GM18868 (cell line): ENCODE measurements at regions not wholly inside any gene's neighbourhood (a gene's known extent, or its start where the extent isn't known, plus 50 kb on each side); places are given as distances from the start of the nearest gene placed in this dataset.

Experiments
- ATAC-seq: cut with Tn5 transposase; IDR thresholded peaks from one replicate; pipeline ENCODE4 v1.9.1; 2021; ENCODE audit warnings: mild to moderate bottlenecking, moderate library complexity; ENCODE audit not compliant: unreplicated experiment

- ATAC-seq = no peak
Observed at GRCh38 chr4:137209240-137209639, 323.1 kb downstream of the PCDH18 start.

GRCh38 chr4:137206781-137207180, 325.5 kb downstream of the PCDH18 start:
- ATAC-seq = no peak

GRCh38 chr4:137203601-137204000, 328.7 kb downstream of the PCDH18 start:
- ATAC-seq = no peak

- ATAC-seq = no peak
Observed at GRCh38 chr4:137200322-137200721, 332.0 kb downstream of the PCDH18 start.

- no peak for ATAC-seq
Observed at GRCh38 chr4:137198791-137199190, 333.5 kb downstream of the PCDH18 start.

- no peak for ATAC-seq
Observed at GRCh38 chr4:137194670-137195069, 337.6 kb downstream of the PCDH18 start.

- no peak for ATAC-seq
Observed at GRCh38 chr4:137193564-137193963, 338.7 kb downstream of the PCDH18 start.

- ATAC-seq = no peak
Observed at GRCh38 chr4:137181293-137181899, 350.9 kb downstream of the PCDH18 start.

- no peak for ATAC-seq
Observed at GRCh38 chr4:137180349-137180748, 351.9 kb downstream of the PCDH18 start.

- no peak for ATAC-seq
Observed at GRCh38 chr4:137156807-137157206, 375.5 kb downstream of the PCDH18 start.

GRCh38 chr4:137156054-137156453, 376.2 kb downstream of the PCDH18 start:
- ATAC-seq = no peak

GRCh38 chr4:137131201-137131600, 401.1 kb downstream of the PCDH18 start:
- ATAC-seq = no peak

GRCh38 chr4:137129845-137130244, 402.4 kb downstream of the PCDH18 start:
- ATAC-seq = no peak

- no peak for ATAC-seq
Observed at GRCh38 chr4:137129441-137129840, 402.9 kb downstream of the PCDH18 start.

- no peak for ATAC-seq
Observed at GRCh38 chr4:137125011-137125410, 407.3 kb downstream of the PCDH18 start.

GRCh38 chr4:137124278-137124932, 407.9 kb downstream of the PCDH18 start:
- peak; percentile 99 for ATAC-seq

GRCh38 chr4:137122876-137123275, 409.4 kb downstream of the PCDH18 start:
- ATAC-seq = no peak

GRCh38 chr4:137116144-137116543, 416.1 kb downstream of the PCDH18 start:
- no peak for ATAC-seq

- ATAC-seq = no peak
Observed at GRCh38 chr4:137106733-137107132, 425.6 kb downstream of the PCDH18 start.

- ATAC-seq = no peak
Observed at GRCh38 chr4:137106287-137106686, 426.0 kb downstream of the PCDH18 start.

- ATAC-seq = no peak
Observed at GRCh38 chr4:137090951-137091350, 441.3 kb downstream of the PCDH18 start.

- no peak for ATAC-seq
Observed at GRCh38 chr4:137083571-137084135, 448.6 kb downstream of the PCDH18 start.
